Central memory CD4-positive, alpha-beta T cell (primary cell): ENCODE measurements at regions not wholly inside any gene's neighbourhood (a gene's known extent, or its start where the extent isn't known, plus 50 kb on each side); places are given as distances from the start of the nearest gene placed in this dataset.
"Not testable (repeated sequence)": the region's sequence is repeated elsewhere in the genome, so short reads cannot be mapped to it uniquely, and the experiment has no call there.

Experiments
- DNase-seq: peaks from one replicate; pipeline ENCODE4 v3.0.0; 2022

DNA sequence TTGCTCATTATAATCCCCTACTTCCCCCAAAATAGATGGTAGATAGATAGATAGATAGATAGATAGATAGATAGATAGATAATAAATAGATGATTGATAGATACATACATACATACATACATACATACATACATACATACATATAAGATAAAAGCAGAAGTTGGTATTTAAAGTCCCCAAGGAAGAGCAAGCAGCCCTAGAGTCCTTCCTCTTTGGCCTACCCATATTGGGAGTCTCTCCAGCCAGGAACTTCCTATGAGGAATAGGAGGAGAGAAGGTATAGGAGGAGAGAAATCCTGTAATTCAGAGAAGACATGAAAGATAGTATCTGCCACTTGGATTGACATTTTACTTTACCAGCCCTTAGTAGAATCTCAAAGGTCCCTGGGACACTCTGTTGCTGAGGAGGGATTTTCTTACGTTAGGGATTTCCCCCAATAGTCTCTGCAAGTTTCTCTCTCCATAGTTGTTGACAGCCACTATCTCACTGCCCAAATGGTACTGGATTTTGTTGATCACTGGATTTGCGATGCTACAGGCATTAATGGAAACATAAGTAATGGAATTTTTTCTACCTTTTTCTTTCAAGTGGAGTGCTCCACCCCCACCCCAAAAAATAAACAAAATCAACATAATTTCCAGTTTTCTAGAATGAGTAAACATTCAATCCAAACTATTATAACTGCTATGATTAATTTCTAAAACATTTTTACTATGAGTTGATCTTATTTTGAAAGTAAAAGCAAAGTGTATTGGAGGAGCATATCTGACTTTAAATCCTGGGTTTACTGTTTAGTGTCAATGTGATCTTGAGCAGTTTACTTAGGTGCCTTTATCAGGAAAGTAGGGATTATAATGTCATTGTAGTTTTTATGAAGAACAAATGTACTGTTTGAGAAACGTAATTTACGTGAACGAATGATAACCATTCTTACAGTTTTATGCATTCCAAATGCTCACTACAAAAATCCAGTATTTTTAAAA is 93.2 kb upstream of the TNFSF4 start:
- DNase-seq: no peak

DNA sequence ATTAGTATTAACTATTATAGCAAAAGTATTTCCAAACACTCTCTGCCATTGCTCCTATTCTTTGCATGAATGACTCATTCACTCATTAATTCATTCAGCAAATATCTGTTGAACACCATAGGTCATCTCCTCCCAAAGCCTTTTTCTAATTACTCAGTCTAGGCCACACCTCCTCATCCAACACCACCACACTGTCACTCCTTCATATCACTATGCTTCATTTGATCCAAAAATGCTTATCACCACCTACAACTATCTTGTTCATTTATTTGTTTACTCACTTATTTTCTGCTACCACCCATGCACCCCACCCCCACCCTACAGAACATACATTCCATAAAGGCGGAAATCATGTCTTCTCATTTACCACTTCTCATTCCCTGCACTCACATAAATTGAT is 94.4 kb upstream of the TNFSF4 start:
- DNase-seq: no peak

DNA sequence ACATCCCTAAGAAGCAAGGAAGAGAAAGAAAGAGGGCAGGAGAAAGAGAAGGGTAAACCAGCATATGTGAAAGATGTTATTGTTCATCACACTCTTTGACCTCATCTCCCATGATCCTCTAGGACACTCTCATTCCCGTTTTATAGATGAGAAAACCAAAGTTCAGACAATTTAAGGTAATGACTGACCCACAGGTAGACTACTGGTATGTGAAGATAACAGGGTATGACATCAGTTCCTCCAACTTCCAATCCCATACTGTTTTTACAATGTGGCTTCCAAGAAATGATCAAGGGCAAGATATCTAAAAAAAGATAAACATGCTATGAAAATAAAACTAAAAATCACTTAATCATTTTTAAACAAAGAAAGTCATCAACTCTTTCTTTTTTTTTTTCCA is 95.2 kb upstream of the TNFSF4 start:
- DNase-seq: no peak

DNA sequence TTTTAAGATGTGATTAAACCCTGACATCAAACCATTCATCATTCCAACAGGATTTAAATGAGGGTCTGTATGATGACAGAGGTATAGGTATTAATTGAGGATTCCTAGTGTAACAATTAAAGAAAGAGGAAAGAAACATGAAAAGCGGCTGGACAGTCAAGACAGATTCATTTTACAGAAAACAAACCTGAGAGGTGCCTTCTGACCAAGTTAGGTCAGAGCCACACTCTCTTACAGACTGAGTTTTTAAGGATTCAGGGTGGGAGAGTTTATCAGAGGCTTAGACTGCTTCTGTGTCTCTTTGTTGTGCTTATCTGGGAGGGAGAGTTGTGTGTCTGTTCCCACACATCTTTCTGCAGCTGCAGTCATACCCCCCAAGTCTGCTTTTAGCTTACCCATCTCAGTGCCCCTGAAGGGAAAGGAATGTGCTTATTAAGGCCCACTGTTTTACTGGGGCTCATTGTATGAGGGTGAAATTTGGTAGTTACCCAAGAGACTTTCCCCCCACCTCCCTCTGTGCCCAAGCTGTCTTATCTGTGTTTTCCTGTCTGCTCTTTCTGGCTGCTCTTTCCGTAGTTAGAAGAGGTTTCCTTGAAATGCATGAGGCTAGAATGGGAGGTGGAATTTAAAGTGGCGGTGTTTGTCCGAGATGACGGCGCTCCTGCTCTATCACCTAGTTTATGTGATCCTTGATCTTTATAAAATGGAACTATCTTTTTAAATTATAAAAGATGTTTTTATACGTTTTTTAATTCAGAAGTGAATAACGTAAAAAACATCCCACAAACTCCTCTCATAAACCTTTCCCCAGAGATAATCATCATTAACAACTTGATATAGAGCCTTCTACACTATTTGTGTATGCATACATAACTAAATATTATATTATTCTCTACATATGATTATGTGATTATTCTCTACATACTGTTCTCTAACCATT is 96.0 kb upstream of the TNFSF4 start:
- DNase-seq: no peak

DNA sequence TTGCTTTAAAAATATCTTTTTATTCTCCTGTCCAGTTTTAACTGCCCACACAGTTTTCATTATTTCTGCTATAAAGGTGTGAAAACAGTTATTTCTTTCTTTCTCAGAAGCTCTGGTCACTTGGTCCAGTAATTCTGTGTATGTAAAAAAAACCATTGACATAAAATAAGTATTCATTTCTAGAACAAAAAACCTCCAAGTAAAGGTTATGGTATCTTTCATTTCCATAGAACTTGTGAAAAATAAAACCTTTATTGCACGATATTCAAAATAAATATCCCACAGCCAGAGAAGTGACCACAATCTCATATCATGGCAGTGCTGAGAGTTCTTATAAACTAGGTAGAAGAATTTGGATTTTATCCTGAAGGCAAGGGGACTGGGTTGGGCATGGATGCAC is 96.9 kb upstream of the TNFSF4 start:
- DNase-seq: no peak

DNA sequence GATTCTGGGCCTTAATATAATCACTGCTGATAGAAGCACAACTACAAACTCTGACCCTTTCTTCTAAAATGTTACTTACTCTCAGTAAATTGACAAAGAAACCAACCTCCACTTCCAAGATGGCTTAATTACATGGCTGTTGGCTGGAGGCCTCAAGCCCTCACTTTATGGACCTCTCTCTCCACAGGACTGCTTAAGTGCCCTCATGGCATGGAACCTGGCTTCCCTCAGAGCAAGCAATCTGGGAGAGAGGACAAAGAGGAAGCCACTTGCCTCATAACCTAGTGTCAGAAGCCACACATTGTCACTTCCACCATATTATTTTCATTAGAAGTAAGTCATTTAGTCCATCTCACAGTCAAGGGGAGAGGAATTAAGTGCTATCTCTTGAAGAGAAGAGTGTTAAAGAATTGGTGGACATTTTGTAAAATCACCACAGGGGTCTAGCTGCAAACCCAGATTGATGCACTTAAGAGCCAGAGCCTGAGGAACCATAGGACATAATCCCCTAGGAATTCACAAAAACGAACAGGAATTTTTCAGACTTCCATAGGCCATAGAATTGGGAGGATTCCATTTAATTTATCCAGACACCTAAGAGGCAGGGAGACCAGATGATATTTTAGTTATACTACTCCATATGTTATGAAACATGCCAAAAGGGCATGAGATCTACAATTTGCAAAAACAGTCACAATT is 97.5 kb upstream of the TNFSF4 start:
- no peak for DNase-seq

DNA sequence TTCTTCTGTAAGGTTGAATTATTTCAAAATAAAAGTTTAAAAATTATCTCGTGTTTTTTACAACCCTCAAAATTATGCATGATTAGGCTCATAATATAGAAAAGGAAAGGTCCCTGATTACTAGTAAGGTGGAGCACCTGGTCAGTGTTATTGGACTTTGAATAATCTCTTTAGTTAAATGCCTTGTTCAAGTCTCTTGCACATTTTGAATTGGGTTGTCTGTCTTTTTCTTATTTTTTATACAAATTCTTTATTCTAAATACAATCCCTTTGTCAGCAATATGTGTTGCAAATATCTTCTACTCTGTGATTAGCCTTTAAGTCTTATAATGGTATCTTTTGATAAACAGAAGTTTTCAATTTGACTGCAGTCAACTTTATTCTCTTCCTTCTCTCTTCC is 100.7 kb upstream of the TNFSF4 start:
- no peak for DNase-seq

DNA sequence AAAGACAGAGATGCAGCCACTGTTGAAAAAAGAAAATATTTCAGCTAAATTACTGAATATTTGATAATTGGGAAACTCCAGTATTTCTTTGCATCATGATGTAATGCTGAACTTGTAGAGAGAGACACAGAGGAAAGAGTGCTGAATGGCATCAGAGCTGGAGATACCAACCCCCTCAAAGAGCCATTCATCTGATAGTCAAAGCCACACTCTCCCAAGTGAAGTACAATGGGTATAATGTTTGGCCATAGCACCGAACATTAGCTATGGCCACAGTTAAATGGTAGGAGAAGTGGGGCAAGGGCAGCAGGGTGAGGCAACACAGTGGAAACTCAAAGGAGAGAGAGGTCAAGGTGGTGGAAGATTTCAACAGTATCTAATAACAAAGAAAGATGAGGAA is 107.5 kb upstream of the TNFSF4 start:
- no peak for DNase-seq

DNA sequence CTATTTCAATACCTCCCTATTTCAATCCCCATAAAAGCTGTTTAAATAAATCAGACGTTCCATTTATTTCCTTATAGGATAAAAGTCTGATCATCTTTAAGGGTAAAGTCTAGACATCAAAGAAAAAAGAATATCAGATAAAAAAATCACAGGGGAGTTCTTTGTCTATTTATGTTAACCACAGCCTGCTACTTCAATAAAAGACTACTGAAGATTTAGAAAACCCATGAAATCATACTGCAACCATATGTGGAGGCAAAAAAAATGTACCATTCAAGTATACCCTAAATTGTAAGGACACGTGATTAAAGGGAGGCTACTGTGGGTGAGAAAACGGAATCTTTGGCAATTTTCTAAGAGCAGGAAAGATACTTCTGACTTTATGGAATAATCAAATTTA is 108.2 kb upstream of the TNFSF4 start:
- no peak for DNase-seq

DNA sequence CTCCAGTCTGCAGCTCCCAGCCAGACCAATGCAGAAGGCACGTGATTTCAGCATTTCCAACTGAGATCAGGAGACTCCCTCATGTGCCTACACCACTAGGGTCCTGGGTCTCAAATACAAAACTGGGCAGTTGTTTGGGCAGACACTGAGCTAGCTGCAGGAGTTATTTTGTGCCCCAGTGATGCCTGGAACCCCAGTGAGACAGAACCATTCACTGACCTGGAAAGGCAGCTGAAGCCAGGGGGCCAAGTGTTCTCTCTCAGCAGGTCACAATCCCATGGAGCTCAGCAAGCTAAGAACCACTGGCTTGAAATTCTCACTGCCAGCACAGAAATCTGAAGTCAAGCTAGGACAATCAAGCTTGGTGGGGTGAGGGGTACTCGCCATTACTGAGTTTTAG is 111.7 kb upstream of the TNFSF4 start:
- DNase-seq: no peak

DNA sequence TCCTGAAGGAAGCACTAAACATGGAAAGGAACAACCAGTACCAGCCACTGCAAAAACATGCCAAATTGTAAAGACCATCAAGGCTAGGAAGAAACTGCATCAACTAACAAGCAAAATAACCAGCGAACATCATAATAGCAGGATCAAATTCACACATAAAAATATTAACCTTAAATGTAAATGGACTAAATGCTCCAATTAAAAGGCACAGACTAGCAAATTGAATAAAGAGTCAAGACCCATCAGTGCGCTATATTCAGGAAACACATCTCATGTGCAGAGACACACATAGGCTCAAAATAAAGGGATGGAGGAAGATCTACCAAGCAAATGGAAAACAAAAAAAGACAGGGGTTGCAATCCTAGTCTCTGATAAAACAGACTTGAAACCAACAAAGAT is 117.2 kb upstream of the TNFSF4 start:
- DNase-seq: not testable (repeated sequence)

DNA sequence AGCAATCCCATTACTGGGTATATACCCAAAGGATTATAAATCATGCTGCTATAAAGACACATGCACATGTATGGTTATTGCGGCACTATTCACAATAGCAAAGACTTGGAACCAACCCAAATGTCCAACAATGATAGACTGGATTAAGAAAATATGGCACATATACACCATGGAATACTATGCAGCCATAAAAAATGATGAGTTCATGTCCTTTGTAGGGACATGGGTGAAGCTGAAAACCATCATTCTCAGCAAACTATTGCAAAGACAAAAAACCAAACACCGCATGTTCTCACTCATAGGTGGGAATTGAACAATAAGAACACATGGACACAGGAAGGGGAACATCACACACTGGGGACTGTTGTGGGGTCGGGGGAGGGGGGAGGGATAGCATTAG is 120.9 kb upstream of the TNFSF4 start:
- DNase-seq: not testable (repeated sequence)

DNA sequence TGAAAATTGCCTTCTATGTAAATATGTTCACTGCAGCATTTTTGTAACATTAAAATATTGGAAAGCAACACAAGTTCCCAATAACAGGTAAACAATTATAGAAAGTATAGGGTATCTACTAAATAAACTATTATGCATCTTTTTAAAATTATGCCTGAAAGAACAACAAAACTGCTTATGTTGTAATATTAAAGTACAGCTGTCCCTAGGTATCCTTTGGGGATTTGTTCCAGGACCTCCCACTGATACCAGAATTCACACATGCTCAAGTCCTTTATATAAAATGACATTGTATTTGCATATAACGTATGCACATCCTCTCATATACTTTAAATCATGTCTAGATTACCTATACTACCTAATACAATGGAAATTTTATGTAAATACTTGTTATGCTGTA is 121.8 kb upstream of the TNFSF4 start:
- no peak for DNase-seq

DNA sequence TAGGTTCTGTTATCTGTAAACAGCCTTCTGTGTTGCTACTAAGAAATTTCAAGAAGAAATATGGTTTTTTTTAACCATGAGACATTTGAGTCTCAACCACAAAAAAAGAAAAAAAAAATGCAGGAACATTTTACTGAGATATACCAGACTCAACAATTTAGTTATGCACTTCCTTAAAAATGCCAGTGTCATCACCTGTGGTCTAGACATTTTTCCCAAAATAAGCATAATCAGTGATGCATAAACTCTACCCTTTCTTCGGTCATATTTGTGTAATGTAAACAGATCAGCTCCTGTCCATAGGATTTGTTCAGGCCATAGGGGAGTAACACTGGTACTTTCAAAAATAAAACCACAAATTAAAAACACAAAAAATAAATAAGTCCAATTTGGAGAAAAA is 122.6 kb upstream of the TNFSF4 start:
- no peak for DNase-seq

DNA sequence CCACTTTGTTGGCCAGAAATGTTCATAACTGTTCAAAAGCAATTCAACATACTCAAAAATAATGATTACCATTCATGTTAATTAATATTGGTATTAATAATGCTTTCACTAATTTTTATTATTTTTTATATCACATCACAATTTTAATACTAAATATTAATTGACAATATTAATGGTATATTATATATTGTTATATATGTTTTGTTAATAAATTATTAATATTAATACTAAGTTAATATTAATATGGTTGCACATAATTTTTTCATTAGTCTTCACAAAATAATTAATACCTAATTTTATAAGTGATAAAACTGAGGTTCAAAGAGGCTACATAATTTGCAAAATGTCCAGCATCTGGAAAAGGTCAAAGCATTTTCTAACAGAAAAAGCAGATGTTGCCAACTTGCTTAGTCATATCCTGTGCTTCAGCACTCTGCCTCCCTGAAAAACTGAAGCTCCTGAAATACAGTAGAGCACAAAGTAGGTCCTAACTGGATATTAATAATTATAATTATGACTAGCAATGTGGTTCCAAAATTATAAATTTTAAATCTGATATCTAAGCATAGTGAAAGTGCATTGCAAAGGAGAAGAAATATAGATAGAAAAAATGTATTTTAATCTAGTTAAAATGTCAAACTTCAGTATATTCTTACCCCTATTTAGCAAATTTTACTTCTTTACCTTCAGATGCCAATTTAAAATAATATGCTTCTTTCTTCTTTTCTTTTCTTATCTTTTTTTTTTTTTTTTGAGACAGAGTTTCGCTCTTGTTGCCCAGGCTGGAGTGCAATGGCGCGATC is 123.2 kb upstream of the TNFSF4 start:
- DNase-seq: no peak

DNA sequence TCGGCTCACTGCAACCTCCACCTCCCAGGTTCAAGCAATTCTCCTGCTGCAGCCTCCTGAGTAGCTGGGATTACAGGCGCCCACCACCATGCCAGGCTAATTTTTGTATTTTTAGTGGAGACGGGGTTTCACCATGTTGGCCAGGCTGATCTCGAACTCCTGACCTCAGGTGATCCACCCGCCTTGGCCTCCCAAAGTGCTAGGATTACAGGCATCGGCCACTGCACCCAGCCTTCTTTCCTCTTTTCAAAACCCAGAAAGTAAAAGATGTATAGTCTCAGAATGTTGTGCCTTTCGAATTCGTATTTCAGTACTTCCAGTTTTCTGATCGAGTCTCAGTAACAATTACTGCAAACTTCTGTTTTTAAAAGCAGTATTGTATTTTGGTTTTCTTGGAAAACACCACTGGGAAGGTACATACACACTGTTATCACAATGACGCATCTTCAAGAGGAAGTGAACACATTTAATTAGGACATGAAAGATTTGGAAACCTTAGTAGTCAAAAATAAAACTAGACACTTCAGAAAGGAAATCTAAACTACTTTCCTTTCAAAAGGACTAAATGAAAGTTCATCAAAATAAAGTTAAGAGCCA is 123.9 kb upstream of the TNFSF4 start:
- DNase-seq: peak; percentile 5

DNA sequence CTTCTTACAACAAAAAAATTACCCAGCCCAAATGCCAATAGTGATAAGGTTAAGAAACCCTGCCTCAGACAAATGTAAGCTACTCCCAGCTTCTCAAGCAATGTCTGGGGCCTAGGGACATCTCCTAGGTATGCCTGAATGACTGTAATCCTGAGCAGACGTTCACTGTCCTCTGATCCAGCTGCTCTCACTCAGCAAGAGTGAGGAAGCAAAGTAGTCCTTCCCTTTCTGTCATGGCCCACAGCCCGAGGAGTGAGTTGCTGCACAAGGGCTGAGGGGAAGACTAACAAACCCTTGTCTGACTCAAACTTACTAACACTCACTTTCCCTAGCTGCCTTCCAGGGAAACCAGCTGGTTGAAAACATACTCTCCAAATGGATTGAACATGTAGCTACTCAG is 124.9 kb upstream of the TNFSF4 start:
- DNase-seq: no peak

DNA sequence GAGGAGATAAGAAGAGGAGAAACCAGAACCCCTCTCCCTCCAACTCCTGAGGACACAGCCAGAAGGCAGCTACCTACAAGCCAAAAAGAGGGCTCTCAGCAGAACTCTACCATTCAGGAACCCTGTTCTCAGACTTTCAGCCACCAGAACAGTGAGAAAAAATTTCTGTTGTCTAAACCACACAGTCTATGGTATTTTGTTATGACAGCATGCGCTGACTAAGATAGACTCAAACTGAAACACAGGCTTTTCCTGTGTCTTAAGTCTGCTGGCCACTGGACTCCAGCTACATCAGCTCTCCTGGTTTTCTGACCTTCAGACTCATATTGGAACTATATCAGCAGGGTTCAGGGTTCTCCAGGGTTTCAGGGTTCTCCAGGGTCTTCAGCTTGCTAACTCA is 126.5 kb upstream of the TNFSF4 start:
- no peak for DNase-seq

DNA sequence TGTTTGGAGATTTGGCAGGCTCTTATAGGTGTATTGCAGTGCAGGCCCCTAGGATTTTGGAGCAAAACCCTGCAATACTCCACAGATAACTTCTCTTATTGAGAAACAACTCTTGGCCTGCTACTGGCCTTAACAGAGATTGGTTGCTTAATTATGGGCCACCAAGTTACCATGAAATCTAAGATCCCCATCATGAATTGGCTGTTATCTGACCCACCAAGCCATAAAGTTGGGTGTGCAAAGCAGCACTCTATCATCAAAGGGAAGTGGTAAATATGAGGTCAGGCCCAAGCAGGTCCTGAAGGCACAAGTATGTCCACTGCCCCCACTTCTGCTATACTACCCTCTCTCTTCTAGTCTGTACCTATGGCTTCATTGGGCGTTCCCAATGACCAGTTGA is 130.0 kb upstream of the TNFSF4 start:
- DNase-seq: no peak

DNA sequence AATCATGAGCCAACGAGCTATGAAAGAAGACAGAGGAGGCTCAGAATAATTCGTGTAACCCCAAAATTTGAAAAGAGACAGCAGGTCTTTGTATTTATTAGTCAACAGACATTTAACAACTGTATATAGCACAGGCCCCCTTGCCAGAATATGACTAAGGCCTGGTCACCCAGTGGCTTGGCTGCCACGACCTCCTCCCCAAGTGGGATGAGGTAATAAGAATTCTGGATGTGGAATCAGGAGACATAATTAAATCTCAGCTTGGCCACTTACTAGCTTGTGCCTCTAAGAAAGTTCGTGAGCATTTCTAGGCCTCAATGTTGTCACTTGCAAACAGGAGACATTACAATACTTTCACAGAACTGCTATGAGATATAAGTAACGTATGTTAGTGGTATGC is 134.2 kb upstream of the TNFSF4 start:
- no peak for DNase-seq

DNA sequence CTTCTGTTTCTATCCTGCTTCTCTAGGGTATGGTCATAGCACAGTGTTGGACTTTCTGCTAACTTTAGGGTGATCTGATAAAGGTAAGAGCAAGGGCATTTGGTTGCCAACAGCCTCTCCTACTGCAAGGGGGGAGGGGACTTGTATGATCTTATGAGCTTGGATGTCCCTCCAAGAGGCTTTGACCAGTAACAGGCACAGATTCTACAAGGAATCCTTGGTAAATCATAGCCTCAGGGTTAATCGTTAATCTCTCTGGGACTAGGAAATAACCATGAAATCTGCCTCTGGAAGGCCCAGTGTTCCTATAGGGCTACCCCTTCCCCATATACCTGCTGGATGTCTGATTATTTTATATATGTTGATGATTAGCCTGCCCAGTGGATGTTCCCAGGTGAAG is 134.8 kb upstream of the TNFSF4 start:
- DNase-seq: no peak

DNA sequence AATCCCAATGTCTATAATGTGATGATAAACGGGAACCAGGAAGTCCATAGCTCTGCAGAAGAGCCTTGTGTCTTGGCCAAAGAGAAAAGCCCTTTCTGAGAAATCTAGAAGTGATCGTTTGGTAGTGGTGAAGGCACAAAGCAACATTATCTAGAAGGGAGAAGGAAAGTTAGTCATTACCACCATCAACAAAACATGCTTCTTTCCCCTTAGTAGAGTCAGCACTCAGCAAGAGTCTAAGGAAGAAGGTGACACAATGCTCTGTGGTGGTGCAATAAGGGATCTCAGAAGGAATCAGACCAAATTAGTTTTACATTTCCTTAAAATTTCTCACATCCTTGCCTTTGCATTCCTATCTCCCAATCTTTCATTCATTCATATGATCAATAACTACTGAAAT is 134.4 kb upstream of the PRDX6 start:
- DNase-seq: no peak
